Fibroblast of skin of right biceps (primary cell): ENCODE measurements at regions not wholly inside any gene's neighbourhood (a gene's known extent, or its start where the extent isn't known, plus 50 kb on each side); places are given as distances from the start of the nearest gene placed in this dataset.
"Not testable (repeated sequence)": the region's sequence is repeated elsewhere in the genome, so short reads cannot be mapped to it uniquely, and the experiment has no call there.

Source experiments
- DNase-seq: peaks from one replicate; pipeline ENCODE4 v3.0.0-alpha.2; 2013

GRCh38 chr5:29548262-29548661, 1645.2 kb upstream of the CDH6 start:
- DNase-seq: no peak

- no peak for DNase-seq
These were observed 1646.1 kb upstream of the CDH6 start for GRCh38 chr5:29547236-29547865.

- no peak for DNase-seq
These were observed 1650.0 kb upstream of the CDH6 start for GRCh38 chr5:29543501-29543900.

- no peak for DNase-seq
These were observed 1669.3 kb upstream of the CDH6 start for GRCh38 chr5:29524227-29524626.

GRCh38 chr5:29518176-29518575, 1675.3 kb upstream of the CDH6 start:
- DNase-seq: no peak

- DNase-seq: no peak
These were observed 1677.3 kb upstream of the CDH6 start for GRCh38 chr5:29516224-29516623.

- DNase-seq: no peak
These were observed 1685.4 kb upstream of the CDH6 start for GRCh38 chr5:29508131-29508530.

GRCh38 chr5:29504411-29504810, 1689.1 kb upstream of the CDH6 start:
- DNase-seq: no peak

GRCh38 chr5:29498860-29499259, 1694.6 kb upstream of the CDH6 start:
- DNase-seq: no peak

- no peak for DNase-seq
These were observed 1695.1 kb upstream of the CDH6 start for GRCh38 chr5:29498412-29498811.

- no peak for DNase-seq
These were observed 1708.2 kb upstream of the CDH6 start for GRCh38 chr5:29485333-29485732.

GRCh38 chr5:29469581-29469980, 1723.9 kb upstream of the CDH6 start:
- DNase-seq: no peak

GRCh38 chr5:29462241-29462640, 1731.2 kb upstream of the CDH6 start:
- DNase-seq: no peak

- no peak for DNase-seq
These were observed 1732.4 kb upstream of the CDH6 start for GRCh38 chr5:29460971-29461559.

- not testable (repeated sequence) for DNase-seq
These were observed 1742.5 kb upstream of the CDH6 start for GRCh38 chr5:29451004-29451403.

- no peak for DNase-seq
These were observed 1778.8 kb upstream of the CDH6 start for GRCh38 chr5:29414681-29415080.

- DNase-seq: no peak
These were observed 1780.5 kb upstream of the CDH6 start for GRCh38 chr5:29412979-29413378.

GRCh38 chr5:29402270-29402669, 1791.2 kb upstream of the CDH6 start:
- no peak for DNase-seq

GRCh38 chr5:29389993-29390392, 1803.5 kb upstream of the CDH6 start:
- no peak for DNase-seq

- no peak for DNase-seq
These were observed 1806.1 kb upstream of the CDH6 start for GRCh38 chr5:29387384-29387783.

- no peak for DNase-seq
These were observed 1810.7 kb upstream of the CDH6 start for GRCh38 chr5:29382780-29383179.

- DNase-seq: no peak
These were observed 1813.5 kb upstream of the CDH6 start for GRCh38 chr5:29380029-29380428.

GRCh38 chr5:29379619-29380018, 1813.9 kb upstream of the CDH6 start:
- DNase-seq: no peak

GRCh38 chr5:29378104-29378503, 1815.4 kb upstream of the CDH6 start:
- no peak for DNase-seq

- no peak for DNase-seq
These were observed 1823.2 kb upstream of the CDH6 start for GRCh38 chr5:29370248-29370647.
